AML-193 (cell line): ENCODE measurements at regions not wholly inside any gene's neighbourhood (a gene's known extent, or its start where the extent isn't known, plus 50 kb on each side); places are given as distances from the start of the nearest gene placed in this dataset.

Experiments used
- DNase-seq, 2 experiments: peaks; one replicate each; lab custom pipeline; 2025; lab: John Stamatoyannopoulos, UW

GRCh38 chr6:134495203-134495889 lies 177.4 kb upstream of the SGK1 start:
- no peak for DNase-seq

GRCh38 chr6:134493789-134494188 lies 175.9 kb upstream of the SGK1 start:
- no peak for DNase-seq

DNA sequence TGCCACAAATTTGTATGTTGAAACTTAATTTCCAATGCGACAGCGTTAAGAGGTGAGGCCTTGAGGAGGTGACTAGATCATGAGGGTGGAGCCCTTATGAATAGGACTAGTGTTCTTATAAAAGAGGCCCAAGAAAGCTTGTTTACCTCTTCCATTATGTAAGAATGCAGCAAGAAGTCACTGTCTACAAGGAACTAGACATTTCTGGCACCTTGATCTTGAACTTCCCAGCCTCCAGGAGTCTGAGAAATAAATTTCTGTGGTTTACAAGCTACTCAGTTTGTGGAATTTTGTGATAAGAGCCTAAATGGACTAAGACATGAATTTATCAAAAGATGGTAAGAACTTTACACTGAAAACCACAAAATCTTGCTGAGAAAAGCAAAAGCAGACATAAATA lies 173.6 kb upstream of the SGK1 start:
- DNase-seq: no peak

DNA sequence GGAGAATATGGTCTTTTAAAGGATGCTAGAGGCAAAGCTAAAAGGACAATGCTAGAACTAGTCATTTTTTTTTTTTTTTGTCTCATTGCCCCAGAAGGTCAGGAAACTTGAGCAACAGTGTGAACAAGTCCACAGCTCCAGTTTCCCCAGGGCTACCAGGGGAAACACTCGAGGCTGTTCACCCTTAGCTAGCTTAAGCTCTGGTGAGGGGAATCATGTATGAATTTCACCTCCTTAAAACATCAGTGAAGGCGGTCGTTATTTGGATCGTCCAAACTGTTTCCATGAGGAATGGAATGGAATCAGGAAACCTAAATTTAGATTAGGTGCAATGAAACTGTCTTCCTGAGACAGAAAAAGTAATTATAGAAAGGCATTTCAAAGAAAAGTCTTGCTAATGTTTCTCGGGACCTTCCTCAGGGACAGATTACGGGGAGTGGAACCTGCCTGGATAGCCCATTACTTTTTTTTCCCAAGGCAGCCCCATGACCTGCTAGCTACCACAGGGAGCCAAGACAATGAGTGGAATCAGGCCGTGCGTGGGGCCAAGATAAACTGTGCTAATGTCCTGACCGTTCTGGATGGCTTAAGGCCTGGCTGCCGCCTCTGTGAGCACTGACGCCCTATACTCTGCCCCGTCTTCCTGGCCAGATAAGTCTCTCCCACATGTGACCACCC lies 164.8 kb upstream of the SGK1 start:
- no peak for DNase-seq

- DNase-seq: no peak
Measured at GRCh38 chr6:134481966-134482365, 164.1 kb upstream of the SGK1 start.

DNA sequence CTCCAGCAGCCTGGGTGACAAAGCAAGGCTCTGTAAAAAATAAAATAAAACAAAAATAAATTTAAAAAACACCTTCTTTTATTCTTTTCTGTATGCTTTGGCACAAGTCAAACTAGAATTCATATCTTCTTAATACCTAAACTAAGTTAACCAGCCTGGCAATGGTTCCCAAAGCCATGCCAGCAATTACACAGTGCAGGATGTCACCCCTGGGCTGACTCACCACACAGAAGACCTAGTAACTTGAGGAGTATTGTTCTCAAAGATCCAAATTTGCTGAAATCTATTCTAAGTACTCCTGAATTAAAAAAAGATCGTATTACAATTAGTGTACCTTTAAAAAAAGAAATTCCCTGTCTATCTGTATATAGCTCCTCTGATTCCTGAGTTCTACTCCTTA lies 162.7 kb upstream of the SGK1 start:
- no peak for DNase-seq

DNA sequence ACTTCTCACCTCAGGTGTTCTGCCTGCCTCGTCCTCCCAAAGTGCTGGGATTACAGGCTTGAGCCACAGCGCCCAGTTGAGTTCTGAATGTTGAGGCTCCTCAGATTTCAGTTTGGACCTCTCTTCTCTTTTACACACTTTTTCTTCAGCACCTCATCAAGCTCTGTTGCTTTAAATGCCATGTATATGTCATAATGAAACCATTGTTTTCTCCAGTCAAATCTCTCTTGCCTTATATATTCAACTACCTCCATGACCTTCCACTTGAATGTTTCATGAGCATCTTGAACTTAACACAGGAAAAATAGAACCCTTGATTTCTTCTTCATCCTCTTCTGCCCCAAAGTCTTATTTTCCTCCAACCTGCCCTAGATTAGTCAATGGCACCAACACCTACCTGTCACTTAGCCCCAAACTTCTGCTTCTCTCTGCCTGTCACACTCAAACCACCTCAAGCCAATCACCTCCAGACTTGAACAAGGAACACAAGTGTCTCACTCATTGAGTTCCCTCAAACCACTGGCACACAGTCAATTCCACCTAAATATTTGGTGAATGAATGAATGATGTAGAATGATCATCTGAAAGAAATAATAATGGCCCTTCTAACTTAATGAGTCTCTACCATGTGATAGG lies 161.0 kb upstream of the SGK1 start:
- no peak for DNase-seq

DNA sequence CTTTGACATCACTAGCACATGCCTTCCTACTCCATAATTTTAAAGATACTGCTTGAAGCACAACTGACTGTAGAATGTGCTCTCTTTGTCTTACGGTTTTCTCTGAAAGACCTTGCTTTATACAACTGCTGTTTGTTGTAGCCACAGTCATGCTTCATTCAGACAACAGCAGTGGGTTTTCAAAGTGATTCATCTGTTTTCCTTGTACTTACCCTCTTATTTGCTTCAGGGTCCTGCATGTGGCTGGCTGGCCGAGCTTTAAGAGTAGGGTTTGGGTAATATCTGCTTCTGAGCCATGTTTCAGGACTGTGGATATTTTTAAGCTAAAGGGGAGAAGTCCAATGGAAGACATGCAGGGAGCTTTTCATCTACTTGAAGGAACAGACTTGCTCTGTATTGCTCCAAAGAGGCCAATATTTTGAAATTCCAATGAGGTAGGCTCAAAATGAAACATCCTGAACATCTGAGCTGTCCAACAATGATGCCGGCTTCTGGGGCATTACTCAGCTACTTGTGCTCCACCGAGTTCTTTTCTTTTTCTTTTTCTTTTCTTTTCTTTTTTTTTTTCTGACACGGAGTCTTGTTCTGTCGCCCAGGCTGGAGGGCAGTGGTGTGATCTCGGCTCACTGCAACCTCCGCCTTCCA lies 160.2 kb upstream of the SGK1 start:
- no peak for DNase-seq

- no peak for DNase-seq
Measured at GRCh38 chr6:134474955-134475354, 157.0 kb upstream of the SGK1 start.

DNA sequence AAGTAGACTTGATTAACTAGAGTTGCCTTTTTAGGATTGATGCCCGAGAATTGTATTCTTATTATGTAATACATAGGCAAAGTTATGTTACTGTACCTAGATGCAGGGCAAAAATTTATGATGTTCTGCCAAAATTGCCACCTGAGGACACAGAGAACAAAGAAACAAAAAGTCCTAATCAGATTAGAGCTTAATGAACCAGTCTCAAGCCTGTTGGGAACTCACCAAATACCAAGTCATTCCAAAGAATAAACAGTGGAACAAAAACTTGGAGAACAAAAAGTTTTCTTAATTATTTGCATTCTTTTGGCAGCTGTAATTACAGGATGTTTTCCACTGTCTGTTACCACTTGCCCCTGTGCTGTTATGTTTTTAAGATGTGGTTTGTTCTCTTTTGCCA lies 154.7 kb upstream of the SGK1 start:
- no peak for DNase-seq

GRCh38 chr6:134472046-134472445 lies 154.1 kb upstream of the SGK1 start:
- DNase-seq: no peak

GRCh38 chr6:134470457-134470975 lies 152.6 kb upstream of the SGK1 start:
- no peak for DNase-seq

DNA sequence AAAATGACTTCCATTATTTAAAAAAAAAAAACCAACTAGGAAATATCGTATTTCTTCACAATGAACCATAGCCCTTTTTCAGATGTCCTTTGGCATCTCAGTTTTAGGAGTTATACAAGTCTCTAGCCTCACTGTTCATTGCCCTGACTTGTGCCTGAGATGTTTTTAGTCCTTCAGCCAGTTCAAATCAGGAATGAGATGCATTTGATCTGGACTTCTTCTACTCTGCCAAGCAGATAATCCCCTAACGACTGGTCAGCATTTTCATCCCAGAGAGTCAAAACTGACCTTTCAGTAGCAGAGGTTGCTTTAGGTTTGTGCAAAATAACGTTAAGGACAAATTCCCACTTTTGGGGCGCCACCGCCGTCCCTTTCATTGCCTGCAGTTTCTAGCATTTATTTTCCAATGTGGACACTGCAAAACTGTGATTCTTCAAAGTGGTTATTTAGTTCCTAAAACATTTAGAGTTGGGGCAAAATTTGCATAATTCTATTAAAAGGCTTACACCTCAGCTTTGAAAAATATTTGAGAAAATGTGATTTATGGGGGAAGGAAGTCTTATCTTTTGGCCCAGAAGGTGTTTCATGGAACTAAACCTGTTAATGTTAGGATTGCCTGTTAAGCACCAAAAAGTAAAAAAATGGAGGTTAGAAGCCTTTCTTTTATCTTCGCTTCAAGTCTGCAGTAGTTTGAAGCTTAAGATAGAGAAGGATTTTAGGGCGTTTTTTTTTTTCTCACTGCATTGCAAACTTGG lies 152.0 kb upstream of the SGK1 start:
- no peak for DNase-seq

GRCh38 chr6:134468633-134469032 lies 150.7 kb upstream of the SGK1 start:
- no peak for DNase-seq

- DNase-seq: no peak
Measured at GRCh38 chr6:134467620-134468019, 149.7 kb upstream of the SGK1 start.

DNA sequence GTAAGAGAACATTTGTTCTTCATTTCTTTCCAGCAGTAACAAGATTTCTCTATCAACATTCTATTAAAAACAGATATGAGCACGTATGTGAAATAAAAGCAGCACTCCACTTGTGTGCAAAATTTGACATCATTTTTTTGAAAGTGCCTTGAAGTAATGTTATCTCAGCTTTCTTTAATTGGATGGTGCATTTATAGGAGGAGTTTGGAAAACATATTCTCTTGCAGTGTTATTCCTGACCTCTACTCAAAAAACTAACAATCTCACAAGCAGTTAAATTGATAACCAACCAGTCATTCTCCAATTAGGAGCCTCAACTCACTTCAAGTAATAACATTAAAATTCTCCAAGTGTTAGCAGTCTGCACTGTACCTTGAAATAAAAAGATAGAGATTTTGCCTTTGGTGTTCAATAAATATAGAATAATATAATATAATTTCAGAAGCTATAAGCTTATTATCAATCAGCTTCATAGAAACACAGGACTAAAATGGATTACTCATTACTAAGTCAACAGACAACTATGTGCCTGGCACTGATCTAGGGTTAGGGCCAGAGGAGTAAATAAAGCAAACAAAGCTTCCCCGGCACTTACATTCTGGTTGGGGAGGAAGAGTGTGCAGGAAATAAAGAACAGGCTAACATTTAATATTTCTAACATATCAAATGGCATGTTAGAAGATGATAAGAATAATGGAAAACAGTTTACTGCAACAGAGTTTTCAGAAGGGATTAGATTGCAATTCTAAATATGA lies 149.0 kb upstream of the SGK1 start:
- DNase-seq: no peak

DNA sequence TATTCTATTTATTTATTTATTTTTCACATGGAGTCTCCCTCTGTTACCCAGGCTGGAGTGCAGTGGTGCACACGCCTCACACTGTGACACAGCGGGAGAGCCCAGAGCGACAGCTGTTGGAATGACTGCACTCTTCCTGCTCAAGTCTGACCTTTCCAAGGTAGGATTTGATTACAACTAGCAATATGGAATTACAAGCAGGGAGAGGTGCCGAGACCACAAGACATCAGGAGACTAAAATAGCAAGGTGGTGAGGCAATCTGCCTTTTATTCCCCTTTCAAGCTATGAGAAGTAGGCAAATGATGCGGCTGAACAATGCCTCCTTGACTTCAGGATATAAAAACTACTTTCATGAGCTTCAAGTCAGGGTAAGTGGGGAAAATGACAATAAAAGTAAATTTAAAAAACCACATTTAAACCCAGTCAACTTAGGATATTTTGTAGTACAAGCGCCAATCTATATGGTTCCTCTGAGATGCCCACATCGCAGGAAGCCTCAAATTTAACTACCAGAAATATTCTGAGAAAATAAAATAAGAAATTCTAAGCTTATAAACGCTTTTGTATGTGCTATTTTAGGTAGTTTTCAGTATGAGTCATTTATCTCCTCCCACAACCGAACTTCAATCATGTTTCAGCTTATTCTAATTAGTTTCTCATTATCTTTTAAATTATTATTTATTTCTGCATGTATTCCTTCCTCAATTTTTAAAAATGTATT lies 146.9 kb upstream of the SGK1 start:
- DNase-seq: no peak

- no peak for DNase-seq
Measured at GRCh38 chr6:134458857-134459657, 141.1 kb upstream of the SGK1 start.

GRCh38 chr6:134457941-134458340 lies 140.0 kb upstream of the SGK1 start:
- DNase-seq: no peak

GRCh38 chr6:134456226-134456625 lies 138.3 kb upstream of the SGK1 start:
- no peak for DNase-seq
